Ascending aorta (tissue), 2 donors: ENCODE measurements at regions not wholly inside any gene's neighbourhood (a gene's known extent, or its start where the extent isn't known, plus 50 kb on each side); places are given as distances from the start of the nearest gene placed in this dataset.

Experiments
- DNase-seq, 2 donors: peaks; one replicate each; pipeline ENCODE4 v3.0.0-alpha.2; 2019; ENCODE audit warnings: low spot score in 2 of 2
- H3K27ac ChIP-seq, 2 donors: fragments of 200-600 bp; sonication (generic); one replicate each; pipeline ENCODE4 v1.5.1; 2016 to 2017; ENCODE audit warnings: mild to moderate bottlenecking in 1 of 2
- H3K27me3 ChIP-seq: fragments of 200-600 bp; sonication (generic); one replicate; pipeline ENCODE4 v1.5.1; 2017
- H3K36me3 ChIP-seq, 2 donors: fragments of 200-600 bp; sonication (generic); one replicate each; pipeline ENCODE4 v1.5.1; 2016
- H3K4me1 ChIP-seq, 2 donors: fragments of 200-600 bp; sonication (generic); one replicate each; pipeline ENCODE4 v1.5.1; 2016 to 2017; ENCODE audit warnings: mild to moderate bottlenecking in 1 of 2
- H3K4me3 ChIP-seq, 2 donors: fragments of 200-600 bp; sonication (generic); one replicate each; pipeline ENCODE4 v1.5.1; 2016 to 2017; ENCODE audit warnings: mild to moderate bottlenecking in 1 of 2
- H3K9me3 ChIP-seq, 2 donors: fragments of 200-600 bp; sonication (generic); one replicate each; pipeline ENCODE4 v1.5.1; 2016
- intact Hi-C: fragments of 100-400 bp; cut with DNase I; formaldehyde crosslinking; loops from one replicate; pipeline ENCODE4 v1.15.1; 2023
- TF ChIP-seq, protein P1 (sequence below), 3 experiments: fragments of 200-600 bp in 2 of 3; fragments of 450-650 bp in 1 of 3; sonication (generic) in 2 of 3; IDR thresholded peaks; one replicate each; pipeline ENCODE4 v1.5.1; 2016 to 2019; ENCODE audit warnings: antibody characterized with exemption in 3 of 3, mild to moderate bottlenecking in 1 of 3, moderate library complexity in 1 of 3

GRCh38 chr2:7824211-7824610 lies 857.6 kb upstream of the ID2 start:
- no peak overlapping the region for H3K27ac ChIP-seq
- no peaks in the 10 kb centered on the region for H3K9me3 ChIP-seq
- no peak for DNase-seq
- intact Hi-C loops, result no loop called here
- no peaks in the 10 kb centered on the region for H3K36me3 ChIP-seq
- H3K4me1 ChIP-seq, result no peaks in the 10 kb centered on the region
- TF ChIP-seq, protein P1, sequence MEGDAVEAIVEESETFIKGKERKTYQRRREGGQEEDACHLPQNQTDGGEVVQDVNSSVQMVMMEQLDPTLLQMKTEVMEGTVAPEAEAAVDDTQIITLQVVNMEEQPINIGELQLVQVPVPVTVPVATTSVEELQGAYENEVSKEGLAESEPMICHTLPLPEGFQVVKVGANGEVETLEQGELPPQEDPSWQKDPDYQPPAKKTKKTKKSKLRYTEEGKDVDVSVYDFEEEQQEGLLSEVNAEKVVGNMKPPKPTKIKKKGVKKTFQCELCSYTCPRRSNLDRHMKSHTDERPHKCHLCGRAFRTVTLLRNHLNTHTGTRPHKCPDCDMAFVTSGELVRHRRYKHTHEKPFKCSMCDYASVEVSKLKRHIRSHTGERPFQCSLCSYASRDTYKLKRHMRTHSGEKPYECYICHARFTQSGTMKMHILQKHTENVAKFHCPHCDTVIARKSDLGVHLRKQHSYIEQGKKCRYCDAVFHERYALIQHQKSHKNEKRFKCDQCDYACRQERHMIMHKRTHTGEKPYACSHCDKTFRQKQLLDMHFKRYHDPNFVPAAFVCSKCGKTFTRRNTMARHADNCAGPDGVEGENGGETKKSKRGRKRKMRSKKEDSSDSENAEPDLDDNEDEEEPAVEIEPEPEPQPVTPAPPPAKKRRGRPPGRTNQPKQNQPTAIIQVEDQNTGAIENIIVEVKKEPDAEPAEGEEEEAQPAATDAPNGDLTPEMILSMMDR (IDR thresholded peaks at IDR 0.05), result no peak
- H3K27me3 ChIP-seq, result no peaks in the 10 kb centered on the region
- no peak overlapping the region for H3K4me3 ChIP-seq

DNA sequence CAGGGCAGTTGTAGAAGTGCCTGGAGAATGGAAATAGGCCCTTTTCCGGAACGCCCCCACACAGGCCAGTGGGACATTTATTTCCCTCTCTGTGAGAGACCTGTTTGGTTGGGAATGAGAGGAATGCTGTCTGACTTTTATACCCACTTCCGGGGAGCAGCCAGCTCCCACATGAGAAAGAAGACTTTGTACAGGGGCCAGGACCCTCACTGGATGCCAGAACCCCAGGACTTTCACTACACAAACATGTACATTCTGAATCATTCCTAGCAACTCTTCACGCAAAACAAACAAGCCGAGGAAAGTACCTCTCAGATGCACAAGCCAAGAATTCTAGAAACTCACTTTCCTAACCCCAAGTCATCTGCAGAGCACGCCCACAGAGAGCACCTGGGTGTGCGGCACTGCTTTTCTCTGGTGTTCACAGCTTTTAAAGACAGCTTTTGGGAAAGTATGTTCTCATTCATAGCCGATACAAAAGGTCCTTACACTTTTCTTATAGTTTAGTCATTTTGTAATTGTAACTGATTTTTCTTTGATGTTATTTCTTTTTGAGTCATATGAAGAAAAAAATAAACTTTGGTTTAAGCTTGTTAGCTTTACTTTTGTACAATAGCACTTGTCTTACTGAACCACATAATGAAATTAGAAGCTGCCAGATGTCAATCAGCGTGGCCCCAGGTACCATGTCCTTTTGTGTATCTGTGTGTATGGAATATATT lies 856.1 kb upstream of the ID2 start:
- TF ChIP-seq, protein P1 (IDR thresholded peaks at IDR 0.05), result no peak
- Histone ChIP-seq H3K27me3 (no peaks in the 10 kb centered on the region), H3K27ac (no peak overlapping the region), H3K36me3 (no peaks in the 10 kb centered on the region), H3K9me3 (no peaks in the 10 kb centered on the region), H3K4me3 (no peak overlapping the region), H3K4me1 (no peaks in the 10 kb centered on the region)
- DNase-seq, result no peak
- intact Hi-C loops, result no loop called here

- no peak for DNase-seq
- H3K36me3 ChIP-seq, result no peaks in the 10 kb centered on the region
- no peak overlapping the region for H3K4me3 ChIP-seq
- TF ChIP-seq, protein P1 (IDR thresholded peaks at IDR 0.05), result no peak
- no peaks in the 10 kb centered on the region for H3K9me3 ChIP-seq
- intact Hi-C loops, result no loop called here
- no peaks in the 10 kb centered on the region for H3K4me1 ChIP-seq
- H3K27ac ChIP-seq, result no peak overlapping the region
- no peaks in the 10 kb centered on the region for H3K27me3 ChIP-seq
Observed at GRCh38 chr2:7826656-7827055, 855.2 kb upstream of the ID2 start.

- Histone ChIP-seq H3K27ac (no peak overlapping the region), H3K9me3 (no peaks in the 10 kb centered on the region), H3K36me3 (no peaks in the 10 kb centered on the region), H3K27me3 (no peaks in the 10 kb centered on the region), H3K4me1 (no peaks in the 10 kb centered on the region), H3K4me3 (no peak overlapping the region)
- no peak for DNase-seq
- TF ChIP-seq, protein P1 (IDR thresholded peaks at IDR 0.05), result no peak
- intact Hi-C loops, result no loop called here
Observed at GRCh38 chr2:7829241-7829640, 852.6 kb upstream of the ID2 start.

- H3K36me3 ChIP-seq, result no peaks in the 10 kb centered on the region
- intact Hi-C loops, result no loop called here
Observed at GRCh38 chr2:7830616-7831015, 851.2 kb upstream of the ID2 start.

More at GRCh38 chr2:7830616-7831015, 851.2 kb upstream of the ID2 start:
- Histone ChIP-seq H3K27ac (no peak overlapping the region), H3K4me1 (no peaks in the 10 kb centered on the region), H3K27me3 (no peaks in the 10 kb centered on the region), H3K4me3 (no peak overlapping the region), H3K9me3 (no peaks in the 10 kb centered on the region)
- TF ChIP-seq, protein P1 (IDR thresholded peaks at IDR 0.05), result no peak
- no peak for DNase-seq
